Testis (tissue), 2 donors: ENCODE measurements at regions not wholly inside any gene's neighbourhood (a gene's known extent, or its start where the extent isn't known, plus 50 kb on each side); places are given as distances from the start of the nearest gene placed in this dataset.

ENCODE experiments used
- DNase-seq: peaks from one replicate; pipeline ENCODE4 v3.0.0-alpha.2; 2019
- H3K27ac ChIP-seq, 2 donors: fragments of 200-600 bp; sonication (generic); one replicate each; pipeline ENCODE4 v1.5.1; 2019
- H3K27me3 ChIP-seq: fragments of 200-600 bp; sonication (generic); one replicate; pipeline ENCODE4 v1.5.1; 2019
- H3K36me3 ChIP-seq: fragments of 200-600 bp; sonication (generic); one replicate; pipeline ENCODE4 v1.5.1; 2017; ENCODE audit warnings: low read depth; ENCODE audit errors: missing control alignments
- H3K4me1 ChIP-seq: fragments of 200-600 bp; sonication (generic); one replicate; pipeline ENCODE4 v1.5.1; 2019
- H3K4me3 ChIP-seq, 2 donors: fragments of 200-600 bp; sonication (generic); one replicate each; pipeline ENCODE4 v1.5.1; 2017 to 2019
- H3K9me3 ChIP-seq: fragments of 200-600 bp; sonication (generic); one replicate; pipeline ENCODE4 v1.5.1; 2017
- CTCF ChIP-seq, 3 experiments: fragments of 450-650 bp in 2 of 3; fragments of 200-600 bp in 1 of 3; sonication (generic) in 1 of 3; IDR thresholded peaks; one replicate each; pipeline ENCODE4 v1.5.1; 2016 to 2019; ENCODE audit warnings: antibody characterized with exemption in 3 of 3, mild to moderate bottlenecking in 2 of 3, moderate library complexity in 1 of 3
- POLR2A ChIP-seq: fragments of 450-650 bp; IDR thresholded peaks from one replicate; pipeline ENCODE4 v1.6.1; 2017; ENCODE audit warnings: antibody characterized with exemption, mild to moderate bottlenecking, moderate library complexity
- WGBS, 2 donors: methylation state at CpG; one replicate each; pipeline ENCODE4 v1.1.5; 2018; 5-methylcytosine and 5-hydroxymethylcytosine counted together
- intact Hi-C: fragments of 100-400 bp; cut with DNase I; formaldehyde crosslinking; loops from one replicate; pipeline ENCODE4 v1.15.1; 2023; ENCODE audit warnings: low total_unique reads

GRCh38 chr3:190252080-190252479, 70.2 kb downstream of the CLDN1 start:
- intact Hi-C loops: no loop called here

GRCh38 chr3:190249414-190249813, 72.8 kb downstream of the CLDN1 start:
- no peak for DNase-seq
- H3K4me3 ChIP-seq: no peak overlapping the region
- no peaks in the 10 kb centered on the region for H3K36me3 ChIP-seq
- H3K9me3 ChIP-seq: no peaks in the 10 kb centered on the region
- 93 to 98% methylated on average over 2 of the region's 2 CpGs for WGBS, 2 donors
- H3K27ac ChIP-seq: no peak overlapping the region
- no peaks in the 10 kb centered on the region for H3K4me1 ChIP-seq
- no peaks in the 10 kb centered on the region for H3K27me3 ChIP-seq
- TF ChIP-seq CTCF (IDR thresholded peaks at IDR 0.05) (no peak), POLR2A (no peak)
- intact Hi-C loops: no loop called here

More at GRCh38 chr3:190252080-190252479, 70.2 kb downstream of the CLDN1 start:
- Histone ChIP-seq H3K27me3 (no peaks in the 10 kb centered on the region), H3K27ac (no peak overlapping the region), H3K4me1 (no peaks in the 10 kb centered on the region), H3K36me3 (no peaks in the 10 kb centered on the region), H3K4me3 (no peak overlapping the region), H3K9me3 (no peaks in the 10 kb centered on the region)
- no peak for DNase-seq
- WGBS, 2 donors: 81 to 94% methylated on average over 1 of the region's 1 CpG
- TF ChIP-seq CTCF (IDR thresholded peaks at IDR 0.05) (no peak), POLR2A (no peak)

DNA sequence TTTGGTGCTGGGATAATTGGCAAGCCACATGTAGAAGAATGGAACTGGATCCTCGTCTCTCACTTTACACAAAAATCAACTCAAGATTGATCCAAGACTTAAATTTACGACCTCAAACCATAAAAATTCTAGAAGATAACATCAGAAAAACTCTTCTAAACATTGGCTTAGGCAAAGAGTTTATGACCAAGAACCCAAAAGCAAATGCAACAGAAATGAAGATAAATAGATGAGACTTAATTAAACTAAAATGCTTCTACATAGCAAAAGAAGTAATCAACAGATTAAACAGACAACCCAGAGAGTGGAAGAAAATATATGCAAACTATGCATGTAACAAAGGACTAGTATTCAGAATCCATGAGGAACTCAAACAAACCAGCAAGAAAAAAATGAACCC, 80.1 kb downstream of the CLDN1 start:
- TF ChIP-seq POLR2A: no peak
- no peak for TF ChIP-seq CTCF (IDR thresholded peaks at IDR 0.05)
- WGBS, 2 donors: 71 to 80% methylated on average over 2 of the region's 2 CpGs
- H3K9me3 ChIP-seq: no peaks in the 10 kb centered on the region
- no peaks in the 10 kb centered on the region for H3K27me3 ChIP-seq
- no peaks in the 10 kb centered on the region for H3K4me1 ChIP-seq
- no peaks in the 10 kb centered on the region for H3K36me3 ChIP-seq
- intact Hi-C loops: no loop called here
- no peak overlapping the region for H3K27ac ChIP-seq
- DNase-seq: no peak
- H3K4me3 ChIP-seq: no peak overlapping the region

DNA sequence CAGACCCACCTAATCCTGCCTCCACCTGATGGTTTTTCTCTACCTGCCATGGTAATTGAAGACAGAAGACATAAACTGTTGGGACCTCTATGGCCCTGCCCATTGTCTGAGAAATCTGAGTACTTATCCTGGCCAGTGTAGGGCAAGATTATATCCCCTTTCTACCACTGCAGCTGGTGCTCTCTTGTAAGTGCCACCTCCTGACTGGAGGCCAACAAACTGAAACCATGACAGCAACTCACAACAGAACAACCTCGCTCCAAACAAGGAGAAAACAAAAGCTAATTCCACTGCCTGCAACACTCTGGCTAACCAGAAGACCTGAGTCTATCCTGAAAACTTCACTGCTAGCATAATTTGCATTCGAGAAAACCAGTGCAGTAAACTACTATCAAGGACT, 82.9 kb downstream of the CLDN1 start:
- intact Hi-C loops: no loop called here
- TF ChIP-seq POLR2A (no peak), CTCF (IDR thresholded peaks at IDR 0.05) (no peak)
- 70 to 97% methylated on average over 2 of the region's 2 CpGs for WGBS, 2 donors

DNA sequence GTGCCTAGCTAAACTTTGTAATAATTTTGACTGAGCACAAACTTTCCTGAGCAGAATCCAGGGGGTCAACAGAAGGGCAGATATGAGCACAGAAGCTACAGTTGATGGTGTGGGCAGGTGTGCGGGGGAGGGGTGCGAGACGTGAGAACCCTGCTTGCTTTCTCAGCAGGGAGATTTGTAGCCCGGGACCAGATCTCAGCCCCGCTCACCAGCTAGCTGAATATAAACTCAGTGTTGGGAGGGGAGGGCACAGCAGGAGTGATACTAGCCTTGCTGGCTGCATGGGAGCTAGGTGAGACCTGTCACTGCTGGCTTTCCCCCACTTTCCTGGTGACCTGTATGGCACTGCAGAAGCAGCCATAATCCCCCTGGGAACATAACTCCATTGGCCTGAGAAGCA, 83.4 kb downstream of the CLDN1 start:
- Histone ChIP-seq H3K9me3 (no peaks in the 10 kb centered on the region), H3K4me3 (no peak overlapping the region), H3K27me3 (no peaks in the 10 kb centered on the region), H3K4me1 (no peaks in the 10 kb centered on the region), H3K36me3 (no peaks in the 10 kb centered on the region), H3K27ac (no peak overlapping the region)
- intact Hi-C loops: no loop called here
- no peak for TF ChIP-seq POLR2A
- no peak for TF ChIP-seq CTCF (IDR thresholded peaks at IDR 0.05)
- no peak for DNase-seq
- 78 to 86% methylated on average over 5 of the region's 5 CpGs for WGBS, 2 donors

More for the DNA sequence above, 82.9 kb downstream of the CLDN1 start:
- Histone ChIP-seq H3K27ac (no peak overlapping the region), H3K4me1 (no peaks in the 10 kb centered on the region), H3K4me3 (no peak overlapping the region), H3K27me3 (no peaks in the 10 kb centered on the region), H3K36me3 (no peaks in the 10 kb centered on the region), H3K9me3 (no peaks in the 10 kb centered on the region)
- DNase-seq: no peak
